Trophoblast cell (in vitro differentiated cells and primary cell): ENCODE measurements at regions not wholly inside any gene's neighbourhood (a gene's known extent, or its start where the extent isn't known, plus 50 kb on each side); places are given as distances from the start of the nearest gene placed in this dataset.
"Not testable (repeated sequence)": the region's sequence is repeated elsewhere in the genome, so short reads cannot be mapped to it uniquely, and the experiment has no call there.

ENCODE experiments used
- DNase-seq, 2 donors: peaks; one replicate each; pipeline ENCODE4 v3.0.0-alpha.2; 2016
- H2AFZ ChIP-seq: 2 replicates; pipeline ENCODE4 v1.6.1; 2013; ENCODE audit warnings: low read length, moderate library complexity, mild to moderate bottlenecking; ENCODE audit not compliant: insufficient read depth, poor library complexity
- H2AK5ac ChIP-seq: 2 replicates; pipeline ENCODE4 v1.6.1; 2013; ENCODE audit warnings: mild to moderate bottlenecking, low read length
- H2BK120ac ChIP-seq: 2 replicates; pipeline ENCODE4 v1.6.1; 2013; ENCODE audit warnings: low read length, mild to moderate bottlenecking, moderate library complexity; ENCODE audit not compliant: insufficient read depth, poor library complexity
- H2BK12ac ChIP-seq: 2 replicates; pipeline ENCODE4 v1.6.1; 2013; ENCODE audit warnings: mild to moderate bottlenecking, low read length, moderate library complexity
- H2BK5ac ChIP-seq: 2 replicates; pipeline ENCODE4 v1.6.1; 2013; ENCODE audit warnings: low read length, low read depth, moderate library complexity, mild to moderate bottlenecking; ENCODE audit not compliant: poor library complexity
- H3K14ac ChIP-seq: 2 replicates; pipeline ENCODE4 v1.6.1; 2013; ENCODE audit warnings: mild to moderate bottlenecking, low read length
- H3K18ac ChIP-seq: 2 replicates; pipeline ENCODE4 v1.6.1; 2013; ENCODE audit warnings: mild to moderate bottlenecking, low read length
- H3K23ac ChIP-seq: 2 replicates; pipeline ENCODE4 v1.6.1; 2013; ENCODE audit warnings: low read length
- H3K27ac ChIP-seq: 2 replicates; pipeline ENCODE4 v1.5.1; 2013; ENCODE audit warnings: low read depth, mild to moderate bottlenecking, inconsistent platforms, low read length, moderate library complexity
- H3K27me3 ChIP-seq: 2 replicates; pipeline ENCODE4 v1.6.1; 2013; ENCODE audit warnings: inconsistent platforms, mild to moderate bottlenecking, low read length, moderate library complexity; ENCODE audit not compliant: insufficient read depth
- H3K36me3 ChIP-seq, 2 experiments: 1 replicate in 1 of 2; 2 replicates in 1 of 2; pipeline ENCODE4 v1.6.1; 2013; ENCODE audit warnings: low read length in 2 of 2, mild to moderate bottlenecking in 2 of 2, moderate library complexity in 1 of 2; ENCODE audit not compliant: insufficient read depth in 2 of 2, control insufficient read depth in 1 of 2
- H3K4ac ChIP-seq: 2 replicates; pipeline ENCODE4 v1.6.1; 2013; ENCODE audit warnings: low read depth, mild to moderate bottlenecking, low read length, moderate library complexity
- H3K4me1 ChIP-seq, 2 experiments: 1 replicate in 1 of 2; 2 replicates in 1 of 2; pipeline ENCODE4 v1.6.1; 2013; ENCODE audit warnings: low read length in 2 of 2, mild to moderate bottlenecking in 2 of 2, moderate library complexity in 1 of 2; ENCODE audit not compliant: insufficient read depth in 2 of 2, control insufficient read depth in 1 of 2
- H3K4me2 ChIP-seq: 2 replicates; pipeline ENCODE4 v1.6.1; 2013; ENCODE audit warnings: inconsistent platforms, mild to moderate bottlenecking, low read length, moderate library complexity
- H3K4me3 ChIP-seq: 2 replicates; pipeline ENCODE4 v1.5.1; 2013; ENCODE audit warnings: mild to moderate bottlenecking, low read depth, low read length, inconsistent platforms
- H3K79me1 ChIP-seq: one replicate; pipeline ENCODE4 v1.6.1; 2013; ENCODE audit warnings: low read length
- H3K79me2 ChIP-seq: 2 replicates; pipeline ENCODE4 v1.6.1; 2013; ENCODE audit warnings: low read length, mild to moderate bottlenecking; ENCODE audit not compliant: control insufficient read depth, insufficient read depth, poor library complexity
- H3K9ac ChIP-seq: 2 replicates; pipeline ENCODE4 v1.6.1; 2013; ENCODE audit warnings: mild to moderate bottlenecking, low read length
- H3K9me3 ChIP-seq: 2 replicates; pipeline ENCODE4 v1.6.1; 2013; ENCODE audit warnings: low read depth, mild to moderate bottlenecking, control low read depth, inconsistent platforms, low read length; ENCODE audit not compliant: insufficient read depth
- H4K12ac ChIP-seq: 2 replicates; pipeline ENCODE4 v1.6.1; 2013; ENCODE audit warnings: low read depth, mild to moderate bottlenecking, low read length, moderate library complexity
- H4K8ac ChIP-seq: 2 replicates; pipeline ENCODE4 v1.6.1; 2013; ENCODE audit warnings: low read depth, mild to moderate bottlenecking, low read length, moderate library complexity
- H4K91ac ChIP-seq: one replicate; pipeline ENCODE4 v1.6.1; 2013; ENCODE audit warnings: low read depth, mild to moderate bottlenecking, low read length, moderate library complexity
- WGBS: extraction: QIAGEN DNeasy Blood & Tissue Kit; methylation state at CpG from one replicate; pipeline ENCODE4 v1.1.7; 2013; ENCODE audit warnings: missing lambda C conversion rate; ENCODE audit not compliant: insufficient read length, insufficient coverage; ENCODE audit errors: extremely low coverage; 5-methylcytosine and 5-hydroxymethylcytosine counted together

DNA sequence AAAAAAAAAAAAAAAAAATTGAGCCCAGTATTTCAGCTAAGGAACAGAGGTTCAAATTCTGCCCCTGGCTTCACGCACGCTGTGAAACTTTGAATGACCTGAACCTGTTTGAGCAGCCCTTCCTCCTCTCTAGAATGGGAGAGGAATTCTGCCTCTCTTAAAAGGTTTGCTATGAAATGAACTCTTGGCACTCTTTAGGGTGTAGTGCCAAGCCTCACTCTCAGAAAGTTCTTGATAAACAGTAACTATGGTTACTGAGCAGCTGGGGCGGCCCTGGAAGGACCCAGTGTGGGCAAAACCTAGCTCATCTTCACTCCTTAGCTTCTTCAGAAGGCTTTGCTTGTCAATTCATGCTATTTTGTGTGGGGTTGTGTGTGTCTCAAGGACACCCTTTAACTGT is 73.7 kb downstream of the GEMIN8 start:
- Histone ChIP-seq H3K4ac (no peak overlapping the region), H2AFZ (no peak overlapping the region), H3K23ac (no peak overlapping the region), H2AK5ac (no peak overlapping the region), H4K12ac (no peak overlapping the region), H4K91ac (no peak overlapping the region), H3K79me2 (no peaks in the 10 kb centered on the region), H3K36me3 (no peaks in the 10 kb centered on the region), H3K4me2 (no peak overlapping the region), H3K9me3 (no peaks in the 10 kb centered on the region), H2BK12ac (no peak overlapping the region), H3K79me1 (no peaks in the 10 kb centered on the region), H3K18ac (no peak overlapping the region), H2BK5ac (no peak overlapping the region), H2BK120ac (no peak overlapping the region), H3K4me3 (no peak overlapping the region), H3K27me3 (no peaks in the 10 kb centered on the region), H3K14ac (no peak overlapping the region), H3K9ac (no peak overlapping the region), H3K4me1 (no peaks in the 10 kb centered on the region), H4K8ac (no peak overlapping the region), H3K27ac (no peak overlapping the region)
- DNase-seq: no peak
- WGBS: no CpG with 5 or more reads among the region's 3 CpGs

- H3K27me3 ChIP-seq: no peaks in the 10 kb centered on the region
- H3K14ac ChIP-seq: no peak overlapping the region
- H3K4me1 ChIP-seq: no peaks in the 10 kb centered on the region
- H2BK12ac ChIP-seq: no peak overlapping the region
- no peak for DNase-seq
- no peak overlapping the region for H3K4ac ChIP-seq
- H3K36me3 ChIP-seq: no peaks in the 10 kb centered on the region
- H3K4me2 ChIP-seq: no peak overlapping the region
- H4K8ac ChIP-seq: no peak overlapping the region
- H2AK5ac ChIP-seq: no peak overlapping the region
- no CpG with 5 or more reads among the region's 6 CpGs for WGBS
- no peak overlapping the region for H3K18ac ChIP-seq
- no peak overlapping the region for H3K9ac ChIP-seq
- H3K23ac ChIP-seq: no peak overlapping the region
- no peaks in the 10 kb centered on the region for H3K79me2 ChIP-seq
- no peaks in the 10 kb centered on the region for H3K9me3 ChIP-seq
- no peak overlapping the region for H4K12ac ChIP-seq
- H3K4me3 ChIP-seq: no peak overlapping the region
- H2AFZ ChIP-seq: no peak overlapping the region
- no peak overlapping the region for H2BK120ac ChIP-seq
- H4K91ac ChIP-seq: no peak overlapping the region
- no peak overlapping the region for H3K27ac ChIP-seq
- H2BK5ac ChIP-seq: no peak overlapping the region
- H3K79me1 ChIP-seq: no peaks in the 10 kb centered on the region
These were observed 74.5 kb downstream of the GEMIN8 start for GRCh38 chrX:13955095-13955647.

DNA sequence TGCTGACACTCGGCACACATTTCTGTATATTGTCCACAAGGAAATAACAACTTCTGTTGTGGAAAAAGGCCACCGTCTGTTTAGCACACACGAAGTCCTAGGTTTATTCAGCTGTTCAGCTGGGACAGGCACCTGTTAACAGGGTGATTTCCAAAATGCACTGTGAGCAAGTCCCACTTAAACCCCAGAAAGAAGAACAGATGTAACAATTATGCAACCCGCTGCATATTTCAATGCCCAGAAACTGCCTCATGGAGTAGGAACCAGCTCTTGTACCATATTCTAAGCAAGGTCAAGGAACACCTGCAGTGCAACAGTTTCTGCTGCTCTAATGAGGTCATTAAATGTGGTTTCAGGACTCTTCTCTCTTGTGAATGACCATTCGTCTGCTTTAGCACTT is 77.1 kb downstream of the GEMIN8 start:
- Histone ChIP-seq H2BK120ac (no peak overlapping the region), H4K8ac (no peak overlapping the region), H2BK12ac (no peak overlapping the region), H3K27me3 (no peaks in the 10 kb centered on the region), H3K9me3 (no peaks in the 10 kb centered on the region), H2BK5ac (no peak overlapping the region), H3K23ac (no peak overlapping the region), H3K4me1 (no peaks in the 10 kb centered on the region), H4K12ac (no peak overlapping the region), H3K14ac (no peak overlapping the region), H2AFZ (no peak overlapping the region), H3K18ac (no peak overlapping the region), H3K9ac (no peak overlapping the region), H4K91ac (no peak overlapping the region), H2AK5ac (no peak overlapping the region), H3K4ac (no peak overlapping the region), H3K79me2 (no peaks in the 10 kb centered on the region), H3K4me3 (no peak overlapping the region), H3K27ac (no peak overlapping the region), H3K79me1 (no peaks in the 10 kb centered on the region), H3K4me2 (no peak overlapping the region), H3K36me3 (no peaks in the 10 kb centered on the region)
- no CpG with 5 or more reads among the region's 5 CpGs for WGBS
- DNase-seq: no peak

DNA sequence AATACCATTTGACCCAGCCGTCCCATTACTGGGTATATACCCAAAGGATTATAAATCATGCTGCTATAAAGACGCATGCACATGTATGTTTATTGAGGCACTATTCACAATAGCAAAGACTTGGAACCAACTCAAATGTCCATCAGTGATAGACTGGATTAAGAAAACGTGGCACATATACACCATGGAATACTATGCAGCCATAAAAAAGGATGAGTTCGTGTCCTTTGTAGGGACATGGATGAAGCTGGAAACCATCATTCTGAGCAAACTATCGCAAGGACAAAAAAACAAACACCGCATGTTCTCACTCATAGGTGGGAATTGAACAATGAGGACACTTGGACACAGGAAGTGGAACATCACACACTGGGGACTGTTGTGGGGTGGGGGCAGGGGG is 83.5 kb downstream of the GEMIN8 start:
- not testable (repeated sequence) for H3K4me3 ChIP-seq, H3K27ac ChIP-seq, H3K14ac ChIP-seq, H3K79me1 ChIP-seq, H3K27me3 ChIP-seq, H3K23ac ChIP-seq, H4K12ac ChIP-seq, H3K18ac ChIP-seq, H3K36me3 ChIP-seq, H2AK5ac ChIP-seq, H3K9me3 ChIP-seq, H4K91ac ChIP-seq, H2AFZ ChIP-seq, H3K4me2 ChIP-seq, H3K79me2 ChIP-seq, DNase-seq, H3K9ac ChIP-seq, H3K4me1 ChIP-seq, H3K4ac ChIP-seq, H2BK12ac ChIP-seq, H2BK5ac ChIP-seq, H4K8ac ChIP-seq, H2BK120ac ChIP-seq
- no CpG with 5 or more reads among the region's 6 CpGs for WGBS
